Adrenal gland (tissue), 5 donors: ENCODE measurements at regions not wholly inside any gene's neighbourhood (a gene's known extent, or its start where the extent isn't known, plus 50 kb on each side); places are given as distances from the start of the nearest gene placed in this dataset.

Experiments
- CTCF ChIP-seq, 6 experiments: fragments of 450-650 bp in 4 of 6; fragments of 200-600 bp in 2 of 6; sonication (generic) in 1 of 6; IDR thresholded peaks; 1 replicate in 5 of 6; 2 replicates in 1 of 6; pipeline versions ENCODE4 v1.5.1 to v1.8.0; 2016 to 2021; ENCODE audit warnings: antibody characterized with exemption in 6 of 6, mild to moderate bottlenecking in 2 of 6, moderate library complexity in 1 of 6
- POLR2A ChIP-seq, 2 donors: fragments of 450-650 bp; IDR thresholded peaks; one replicate each; pipeline ENCODE4 v1.6.1; 2017; ENCODE audit warnings: antibody characterized with exemption in 2 of 2, mild to moderate bottlenecking in 2 of 2, moderate library complexity in 1 of 2
- donor health status: DM: no; HTN: no; CAD: no.

GRCh38 chr12:31818623-31819268, 89.9 kb upstream of the AMN1 start:
- TF ChIP-seq CTCF (IDR thresholded peaks at IDR 0.05) (no peak), POLR2A (IDR thresholded peaks at IDR 0.05) (no peak)
